Bronchial epithelial cell (primary cell): ENCODE measurements at regions not wholly inside any gene's neighbourhood (a gene's known extent, or its start where the extent isn't known, plus 50 kb on each side); places are given as distances from the start of the nearest gene placed in this dataset.
A peak's percentile ranks its signal among the peaks of the same experiment; 100 is the strongest.
"Not testable (repeated sequence)": the region's sequence is repeated elsewhere in the genome, so short reads cannot be mapped to it uniquely, and the experiment has no call there.

Experiments used
- DNase-seq: peaks from one replicate; pipeline ENCODE4 v3.0.0-alpha.2; 2010; ENCODE audit warnings: low read depth
- FAIRE-seq: peaks from 2 replicates; lab custom pipeline; 2011; peaks lifted over from hg19 to GRCh38; lab: Jason Lieb, UNC
- H3K27me3 ChIP-seq: 2 replicates; pipeline ENCODE4 v1.5.1; 2011; ENCODE audit warnings: low read length; ENCODE audit not compliant: control insufficient read depth, insufficient read depth
- H3K36me3 ChIP-seq: 2 replicates; pipeline ENCODE4 v1.5.1; 2011; ENCODE audit warnings: low read length; ENCODE audit not compliant: control insufficient read depth, insufficient read depth
- H3K4me3 ChIP-seq: 2 replicates; pipeline ENCODE4 v1.5.1; 2011; ENCODE audit warnings: mild to moderate bottlenecking, low read depth, low read length, control low read depth
- CTCF ChIP-seq: IDR thresholded peaks from 2 replicates; pipeline ENCODE4 v1.5.1; 2011; ENCODE audit warnings: mild to moderate bottlenecking, moderate library complexity, low read length, control low read depth, inconsistent platforms; ENCODE audit not compliant: insufficient read depth, severe bottlenecking

- Histone ChIP-seq H3K4me3 (no peak overlapping the region), H3K27me3 (no peaks in the 10 kb centered on the region), H3K36me3 (no peaks in the 10 kb centered on the region)
- DNase-seq (no peak), FAIRE-seq (no peak)
- TF ChIP-seq CTCF = no peak
Observed at GRCh38 chr5:99775189-99775588, 760.0 kb upstream of the FAM174A start.

- H3K4me3 ChIP-seq = no peak overlapping the region
- H3K36me3 ChIP-seq = no peaks in the 10 kb centered on the region
- FAIRE-seq (no peak), DNase-seq (no peak)
- no peak for TF ChIP-seq CTCF
- H3K27me3 ChIP-seq = no peaks in the 10 kb centered on the region
Observed at GRCh38 chr5:99773290-99773689, 761.9 kb upstream of the FAM174A start.

- TF ChIP-seq CTCF = no peak
- Histone ChIP-seq H3K4me3 (no peak overlapping the region), H3K36me3 (no peaks in the 10 kb centered on the region), H3K27me3 (no peaks in the 10 kb centered on the region)
- DNase-seq = peak; percentile 23
- FAIRE-seq = no peak
Observed at GRCh38 chr5:99771296-99771695, 763.9 kb upstream of the FAM174A start.

- Histone ChIP-seq H3K4me3 (no peak overlapping the region), H3K27me3 (no peaks in the 10 kb centered on the region), H3K36me3 (no peaks in the 10 kb centered on the region)
- no peak for FAIRE-seq
- TF ChIP-seq CTCF = no peak
- DNase-seq = no peak
Observed at GRCh38 chr5:99765011-99765410, 770.2 kb upstream of the FAM174A start.

- DNase-seq = no peak
- TF ChIP-seq CTCF = no peak
- Histone ChIP-seq H3K36me3 (no peaks in the 10 kb centered on the region), H3K4me3 (no peak overlapping the region), H3K27me3 (no peaks in the 10 kb centered on the region)
- FAIRE-seq = no peak
Observed at GRCh38 chr5:99763021-99763774, 772.0 kb upstream of the FAM174A start.

GRCh38 chr5:99747342-99747741 is 787.8 kb upstream of the FAM174A start:
- Histone ChIP-seq H3K4me3 (no peak overlapping the region), H3K27me3 (no peaks in the 10 kb centered on the region), H3K36me3 (no peaks in the 10 kb centered on the region)
- DNase-seq (no peak), FAIRE-seq (no peak)
- TF ChIP-seq CTCF = no peak

- not testable (repeated sequence) for H3K27me3 ChIP-seq, DNase-seq, H3K4me3 ChIP-seq, H3K36me3 ChIP-seq, FAIRE-seq
Observed at GRCh38 chr5:99733146-99733545, 802.0 kb upstream of the FAM174A start.

- not testable (repeated sequence) for DNase-seq, H3K27me3 ChIP-seq, FAIRE-seq, H3K4me3 ChIP-seq, H3K36me3 ChIP-seq
Observed at GRCh38 chr5:99730653-99731052, 801.8 kb upstream of the CHD1 start.
